Panc1 (cell line): ENCODE measurements at regions not wholly inside any gene's neighbourhood (a gene's known extent, or its start where the extent isn't known, plus 50 kb on each side); places are given as distances from the start of the nearest gene placed in this dataset.

Source experiments
- ATAC-seq: fragments of 200-7000 bp; cut with Tn5 transposase; 2 replicates; pipeline ENCODE4 v1.9.1; 2020; ENCODE audit warnings: mild to moderate bottlenecking, moderate library complexity
- BruUV-seq: library from RNA; stranded (reverse); fragments of 400-500 nt; replicated peaks from 2 replicates; lab custom pipeline; 2021; lab: Mats Ljungman, UMichigan
- CTCF ChIA-PET: fragments of 300-600 bp; sonication (Branson Sonifier 250); formaldehyde crosslinking; loops from one replicate; lab custom pipeline; 2022; ENCODE audit warnings: antibody characterized with exemption; lab: Charles Lee
- POLR2A ChIA-PET: fragments of 300-600 bp; sonication (Branson Sonifier 250); formaldehyde crosslinking; loops from one replicate; lab custom pipeline; 2022; ENCODE audit warnings: antibody characterized with exemption; lab: Charles Lee
- DNase-seq: peaks from one replicate; pipeline ENCODE4 v3.0.0-alpha.2; 2010; ENCODE audit warnings: low read depth, low spot score
- H3K27ac ChIP-seq: 2 replicates; pipeline ENCODE4 v1.5.1; 2011; ENCODE audit warnings: mild to moderate bottlenecking, low read length, inconsistent platforms
- H3K27me3 ChIP-seq: fragments of 200-500 bp; sonication (Bioruptor generic); 2 replicates; pipeline ENCODE4 v1.6.0; 2014; ENCODE audit warnings: low read length, inconsistent platforms; ENCODE audit not compliant: control insufficient read depth, insufficient read depth
- H3K36me3 ChIP-seq: fragments of 200-500 bp; sonication (Bioruptor generic); 2 replicates; pipeline ENCODE4 v1.5.1; 2014; ENCODE audit warnings: inconsistent platforms, mild to moderate bottlenecking, low read length, moderate library complexity; ENCODE audit not compliant: control insufficient read depth, insufficient read depth
- H3K4me1 ChIP-seq: 2 replicates; pipeline ENCODE4 v1.5.1; 2011; ENCODE audit warnings: inconsistent platforms, mild to moderate bottlenecking, low read length, moderate library complexity; ENCODE audit not compliant: control insufficient read depth, insufficient read depth
- H3K4me3 ChIP-seq, 2 experiments: 2 replicates each; pipeline ENCODE4 v1.5.1; 2011 to 2012; ENCODE audit warnings: low read depth in 2 of 2, low read length in 2 of 2, mild to moderate bottlenecking in 2 of 2, inconsistent platforms in 1 of 2, moderate library complexity in 1 of 2
- H3K9me3 ChIP-seq: fragments of 200-500 bp; sonication (Bioruptor generic); 2 replicates; pipeline ENCODE4 v1.5.1; 2014; ENCODE audit warnings: low read depth, mild to moderate bottlenecking, inconsistent platforms, low read length, moderate library complexity; ENCODE audit not compliant: control insufficient read depth, insufficient read depth
- CTCF ChIP-seq: fragments of 450-650 bp; IDR thresholded peaks from 2 replicates; pipeline ENCODE4 v1.5.1; 2017; ENCODE audit warnings: mild to moderate bottlenecking
- POLR2AphosphoS5 ChIP-seq: IDR thresholded peaks from 2 replicates; pipeline ENCODE4 v1.6.1; 2012; ENCODE audit warnings: mild to moderate bottlenecking, low read depth, low read length, moderate library complexity
- REST ChIP-seq, 2 experiments: IDR thresholded peaks; 2 replicates each; pipeline ENCODE4 v1.6.1; 2011 to 2012; ENCODE audit warnings: low read depth in 2 of 2, control low read depth in 1 of 2, low read length in 1 of 2, mild to moderate bottlenecking in 1 of 2, moderate library complexity in 1 of 2; ENCODE audit not compliant: insufficient read depth in 1 of 2
- SIN3A ChIP-seq: IDR thresholded peaks from 2 replicates; pipeline ENCODE4 v1.6.1; 2012; ENCODE audit warnings: low read depth, mild to moderate bottlenecking, low read length, moderate library complexity, borderline replicate concordance; ENCODE audit not compliant: insufficient read depth
- TCF7L2 ChIP-seq: IDR thresholded peaks from 2 replicates; pipeline ENCODE4 v1.6.1; 2011; ENCODE audit warnings: mild to moderate bottlenecking, low read depth, low read length, inconsistent platforms
- in situ Hi-C: cut with HindIII; loops from 2 replicates; pipeline ENCODE4 v1.10.0; 2016; ENCODE audit warnings: low sequenced_read_pairs, low pct_unique_long_range_greater_than_20kb
- intact Hi-C: fragments of 100-400 bp; cut with micrococcal nuclease; formaldehyde crosslinking; loops from one replicate; pipeline ENCODE4 v1.10.0; 2022; ENCODE audit not compliant: unreplicated experiment

GRCh38 chr11:70761908-70762337, 363.6 kb downstream of the CTTN start:
- in situ Hi-C loops (no loop called here), intact Hi-C loops (no loop called here)
- Histone ChIP-seq H3K36me3 (no peaks in the 10 kb centered on the region), H3K4me3 (no peak overlapping the region), H3K9me3 (no peaks in the 10 kb centered on the region), H3K4me1 (no peaks in the 10 kb centered on the region), H3K27me3 (peaks cover 3% of the 10 kb centered on the region; the same call in 1 of the 2 replicates), H3K27ac (no peak overlapping the region)
- POLR2A ChIA-PET: no interaction called here
- CTCF ChIA-PET: no interaction called here
- BruUV-seq: no TSS peak
- DNase-seq: no peak
- no peak for ATAC-seq
- TF ChIP-seq REST (IDR thresholded peaks at IDR 0.05; ENCODE audit: insufficient read depth in 1 of 2, low read depth in 2 of 2, low read length in 1 of 2) (no peak), POLR2AphosphoS5 (no peak), TCF7L2 (no peak), CTCF (no peak), SIN3A (no peak)

- in situ Hi-C loops (no loop called here), intact Hi-C loops (no loop called here)
- no peak for TF ChIP-seq REST (IDR thresholded peaks at IDR 0.05; ENCODE audit: insufficient read depth in 1 of 2, low read depth in 2 of 2, low read length in 1 of 2)
- no peak for TF ChIP-seq TCF7L2
- no peak for TF ChIP-seq POLR2AphosphoS5
- no peak for TF ChIP-seq SIN3A
- no peak for TF ChIP-seq CTCF
- ATAC-seq (no peak), DNase-seq (no peak)
- H3K9me3 ChIP-seq: no peaks in the 10 kb centered on the region
- no peaks in the 10 kb centered on the region for H3K4me1 ChIP-seq
- H3K27me3 ChIP-seq: peaks cover 3% of the 10 kb centered on the region; the same call in 1 of the 2 replicates
- ChIA-PET POLR2A (no interaction called here), CTCF (no interaction called here)
- H3K36me3 ChIP-seq: no peaks in the 10 kb centered on the region
- no TSS peak for BruUV-seq
- H3K27ac ChIP-seq: no peak overlapping the region
- no peak overlapping the region for H3K4me3 ChIP-seq
These were observed 364.5 kb downstream of the CTTN start for GRCh38 chr11:70762810-70763209.
